ENCODE measurements at regions not wholly inside any gene's neighbourhood (a gene's known extent, or its start where the extent isn't known, plus 50 kb on each side); places are given as distances from the start of the nearest gene placed in this dataset.

GRCh38 chr6:132974122-132974521 is 159.8 kb downstream of the RPS12 start:
- TF ChIP-seq CTCF (IDR thresholded peaks at IDR 0.05; ENCODE audit: low read length) (no peak), EZH2 (optimal IDR thresholded peaks at IDR 0.05; ENCODE audit: low read depth, low read length) (no peak), EZH2phosphoT487 (IDR thresholded peaks at IDR 0.05; ENCODE audit: low read length) (no peak)
